SKM-1 treated with dmso at 0.1 percent for 144 hours (cell line): ENCODE measurements at regions not wholly inside any gene's neighbourhood (a gene's known extent, or its start where the extent isn't known, plus 50 kb on each side); places are given as distances from the start of the nearest gene placed in this dataset.
"Not testable (repeated sequence)": the region's sequence is repeated elsewhere in the genome, so short reads cannot be mapped to it uniquely, and the experiment has no call there.

Experiments
- DNase-seq: peaks from one replicate; lab custom pipeline; 2025; ENCODE audit not compliant: unreplicated experiment; lab: John Stamatoyannopoulos, UW

GRCh38 chr1:181170194-181170593 is 81.7 kb downstream of the IER5 start:
- no peak for DNase-seq

- DNase-seq, result no peak
Measured at GRCh38 chr1:181172082-181172481, 83.6 kb downstream of the IER5 start.

- no peak for DNase-seq
Measured at GRCh38 chr1:181173761-181174447, 85.4 kb downstream of the IER5 start.

- DNase-seq, result no peak
Measured at GRCh38 chr1:181174861-181175260, 86.4 kb downstream of the IER5 start.

GRCh38 chr1:181175356-181175910 is 86.9 kb downstream of the IER5 start:
- no peak for DNase-seq

GRCh38 chr1:181175955-181176354 is 87.5 kb downstream of the IER5 start:
- no peak for DNase-seq

- DNase-seq, result no peak
Measured at GRCh38 chr1:181178241-181178879, 89.9 kb downstream of the IER5 start.

- DNase-seq, result no peak
Measured at GRCh38 chr1:181179279-181179986, 90.9 kb downstream of the IER5 start.

GRCh38 chr1:181179987-181180365 is 91.5 kb downstream of the IER5 start:
- DNase-seq, result no peak

GRCh38 chr1:181180407-181181031 is 92.0 kb downstream of the IER5 start:
- no peak for DNase-seq

- DNase-seq, result no peak
Measured at GRCh38 chr1:181181792-181182585, 93.5 kb downstream of the IER5 start.

- no peak for DNase-seq
Measured at GRCh38 chr1:181184621-181185020, 96.1 kb downstream of the IER5 start.

GRCh38 chr1:181185461-181185860 is 97.0 kb downstream of the IER5 start:
- DNase-seq, result no peak

GRCh38 chr1:181186133-181186532 is 97.6 kb downstream of the IER5 start:
- DNase-seq, result not testable (repeated sequence)

- no peak for DNase-seq
Measured at GRCh38 chr1:181187337-181188126, 99.0 kb downstream of the IER5 start.

GRCh38 chr1:181189245-181189644 is 100.7 kb downstream of the IER5 start:
- DNase-seq, result no peak

GRCh38 chr1:181189691-181190363 is 101.3 kb downstream of the IER5 start:
- DNase-seq, result peak; percentile 75

GRCh38 chr1:181190364-181191035 is 102.0 kb downstream of the IER5 start:
- no peak for DNase-seq
